GM21786 (cell line): ENCODE measurements at regions not wholly inside any gene's neighbourhood (a gene's known extent, or its start where the extent isn't known, plus 50 kb on each side); places are given as distances from the start of the nearest gene placed in this dataset.
A peak's percentile ranks its signal among the peaks of the same experiment; 100 is the strongest.

Experiments
- ATAC-seq: cut with Tn5 transposase; IDR thresholded peaks from one replicate; pipeline ENCODE4 v1.9.1; 2021; ENCODE audit not compliant: unreplicated experiment

- no peak for ATAC-seq
Observed at GRCh38 chr4:100130964-100131363, 59.3 kb downstream of the DDIT4L start.

GRCh38 chr4:100130491-100130890 is 59.8 kb downstream of the DDIT4L start:
- ATAC-seq, result no peak

GRCh38 chr4:100129774-100130173 is 60.5 kb downstream of the DDIT4L start:
- ATAC-seq, result no peak

- ATAC-seq, result no peak
Observed at GRCh38 chr4:100128338-100128737, 61.9 kb downstream of the DDIT4L start.

- ATAC-seq, result no peak
Observed at GRCh38 chr4:100124715-100125114, 65.6 kb downstream of the DDIT4L start.

GRCh38 chr4:100118181-100118580 is 72.1 kb downstream of the DDIT4L start:
- no peak for ATAC-seq

- ATAC-seq, result no peak
Observed at GRCh38 chr4:100117750-100118149, 72.5 kb downstream of the DDIT4L start.

- ATAC-seq, result no peak
Observed at GRCh38 chr4:100114909-100115308, 75.4 kb downstream of the DDIT4L start.

- no peak for ATAC-seq
Observed at GRCh38 chr4:100113732-100114131, 76.5 kb downstream of the DDIT4L start.

GRCh38 chr4:100113096-100113495 is 77.2 kb downstream of the DDIT4L start:
- ATAC-seq, result no peak

GRCh38 chr4:100109921-100110320 is 80.3 kb downstream of the DDIT4L start:
- ATAC-seq, result no peak

- ATAC-seq, result no peak
Observed at GRCh38 chr4:100108869-100109268, 81.4 kb downstream of the DDIT4L start.

- ATAC-seq, result peak; percentile 100
Observed at GRCh38 chr4:100106982-100107381, 83.3 kb downstream of the DDIT4L start.

GRCh38 chr4:100103671-100104070 is 86.6 kb downstream of the DDIT4L start:
- ATAC-seq, result no peak

- ATAC-seq, result peak; percentile 43
Observed at GRCh38 chr4:100100985-100101384, 89.3 kb downstream of the DDIT4L start.

- no peak for ATAC-seq
Observed at GRCh38 chr4:100099746-100100145, 90.5 kb downstream of the DDIT4L start.

GRCh38 chr4:100098681-100099080 is 91.6 kb downstream of the DDIT4L start:
- ATAC-seq, result no peak

GRCh38 chr4:100098011-100098545 is 92.2 kb downstream of the DDIT4L start:
- no peak for ATAC-seq

- ATAC-seq, result peak; percentile 82
Observed at GRCh38 chr4:100095729-100096595, 94.3 kb downstream of the DDIT4L start.

- peak; percentile 91 for ATAC-seq
Observed at GRCh38 chr4:100093091-100093866, 97.0 kb downstream of the DDIT4L start.

- ATAC-seq, result no peak
Observed at GRCh38 chr4:100087743-100088142, 102.5 kb downstream of the DDIT4L start.
